ENCODE measurements at regions not wholly inside any gene's neighbourhood (a gene's known extent, or its start where the extent isn't known, plus 50 kb on each side); places are given as distances from the start of the nearest gene placed in this dataset.
"Not testable (repeated sequence)": the region's sequence is repeated elsewhere in the genome, so short reads cannot be mapped to it uniquely, and the experiment has no call there.

GRCh38 chr12:66756631-66757030 is 77.8 kb upstream of the GRIP1 start:
- DNase-seq (ENCODE audit: low spot score) = no peak
- Histone ChIP-seq H3K4me2 (ENCODE audit: low read length) (no peak overlapping the region), H3K27ac (ENCODE audit: low read depth, low read length, poor library complexity, severe bottlenecking) (no peak overlapping the region), H2AFZ (ENCODE audit: low read length) (no peak overlapping the region), H3K4me1 (ENCODE audit: insufficient read depth, low read length, poor library complexity, severe bottlenecking) (peaks cover 12% of the 10 kb centered on the region), H3K4me3 (ENCODE audit: low read depth, low read length, poor library complexity, severe bottlenecking) (no peak overlapping the region), H3K36me3 (ENCODE audit: insufficient read depth, low read length) (no peaks in the 10 kb centered on the region), H3K9me2 (ENCODE audit: insufficient read depth, low read length) (no peaks in the 10 kb centered on the region), H3K79me2 (ENCODE audit: insufficient read depth, low read depth, low read length) (no peaks in the 10 kb centered on the region), H4K20me1 (ENCODE audit: insufficient read depth, low read length) (no peaks in the 10 kb centered on the region), H3K9me3 (ENCODE audit: low read length) (no peaks in the 10 kb centered on the region)
- ChIA-PET CTCF (ENCODE audit: unreplicated experiment) (no interaction called here), POLR2A (no interaction called here)
- BruUV-seq (replicated peaks) = no TSS peak
- intact Hi-C loops (cut with micrococcal nuclease; ENCODE audit: unreplicated experiment) = no loop called here
- TF ChIP-seq CTCF (conservative IDR thresholded peaks at IDR 0.05; ENCODE audit: low read length) (no peak), EZH2phosphoT487 (IDR thresholded peaks at IDR 0.05; ENCODE audit: borderline replicate concordance, low read depth, low read length) (no peak)

GRCh38 chr12:66760122-66760521 is 81.2 kb upstream of the GRIP1 start:
- H3K27ac ChIP-seq (ENCODE audit: low read depth, low read length, poor library complexity, severe bottlenecking); BruUV-seq (replicated peaks); H4K20me1 ChIP-seq (ENCODE audit: insufficient read depth, low read length); intact Hi-C loops (cut with micrococcal nuclease; ENCODE audit: unreplicated experiment); H3K9me2 ChIP-seq (ENCODE audit: insufficient read depth, low read length); H3K4me2 ChIP-seq (ENCODE audit: low read length); H2AFZ ChIP-seq (ENCODE audit: low read length); POLR2A ChIA-PET; H3K79me2 ChIP-seq (ENCODE audit: insufficient read depth, low read depth, low read length); H3K9me3 ChIP-seq (ENCODE audit: low read length); DNase-seq (ENCODE audit: low spot score); H3K4me3 ChIP-seq (ENCODE audit: low read depth, low read length, poor library complexity, severe bottlenecking); CTCF ChIA-PET (ENCODE audit: unreplicated experiment); H3K36me3 ChIP-seq (ENCODE audit: insufficient read depth, low read length): not testable (repeated sequence)
- H3K4me1 ChIP-seq (ENCODE audit: insufficient read depth, low read length, poor library complexity, severe bottlenecking) = peaks cover 13% of the 10 kb centered on the region

- H3K27ac ChIP-seq (ENCODE audit: low read depth, low read length, poor library complexity, severe bottlenecking) = no peak overlapping the region
- H2AFZ ChIP-seq (ENCODE audit: low read length) = no peak overlapping the region
- DNase-seq (ENCODE audit: low spot score) = no peak
- no peaks in the 10 kb centered on the region for H3K9me2 ChIP-seq (ENCODE audit: insufficient read depth, low read length)
- ChIA-PET POLR2A (interaction anchor here (0.7 to 1.2 kb wide), 2 partner anchors 12 to 38 kb away, joined by 3 read pairs; no protein-coding TSS in a partner anchor), CTCF (ENCODE audit: unreplicated experiment) (no interaction called here)
- TF ChIP-seq CTCF (conservative IDR thresholded peaks at IDR 0.05; ENCODE audit: low read length) = no peak
- TF ChIP-seq EZH2phosphoT487 (IDR thresholded peaks at IDR 0.05; ENCODE audit: borderline replicate concordance, low read depth, low read length) = no peak
- no peak overlapping the region for H3K4me3 ChIP-seq (ENCODE audit: low read depth, low read length, poor library complexity, severe bottlenecking)
- no peaks in the 10 kb centered on the region for H4K20me1 ChIP-seq (ENCODE audit: insufficient read depth, low read length)
- no peaks in the 10 kb centered on the region for H3K9me3 ChIP-seq (ENCODE audit: low read length)
- H3K4me2 ChIP-seq (ENCODE audit: low read length) = no peak overlapping the region
- intact Hi-C loops (cut with micrococcal nuclease; ENCODE audit: unreplicated experiment) = no loop called here
- H3K4me1 ChIP-seq (ENCODE audit: insufficient read depth, low read length, poor library complexity, severe bottlenecking) = peaks cover 3% of the 10 kb centered on the region
- BruUV-seq (replicated peaks) = no TSS peak
- H3K36me3 ChIP-seq (ENCODE audit: insufficient read depth, low read length) = no peaks in the 10 kb centered on the region
- H3K79me2 ChIP-seq (ENCODE audit: insufficient read depth, low read depth, low read length) = no peaks in the 10 kb centered on the region
These were observed 84.6 kb upstream of the GRIP1 start for GRCh38 chr12:66763467-66763866.
